OCI-LY7 (cell line): ENCODE measurements at regions not wholly inside any gene's neighbourhood (a gene's known extent, or its start where the extent isn't known, plus 50 kb on each side); places are given as distances from the start of the nearest gene placed in this dataset.

ENCODE experiments used
- CTCF ChIP-seq: fragments of 200-600 bp; sonication (generic); conservative IDR thresholded peaks from 2 replicates; pipeline ENCODE4 v1.5.1; 2014; ENCODE audit warnings: mild to moderate bottlenecking, antibody characterized with exemption, low read length, moderate library complexity, mixed read lengths
- EZH2phosphoT487 ChIP-seq: fragments of 200-600 bp; sonication (generic); IDR thresholded peaks from 2 replicates; pipeline ENCODE4 v1.6.1; 2018; ENCODE audit warnings: low read depth, borderline replicate concordance, mild to moderate bottlenecking, mixed run types, antibody characterized with exemption, low read length, moderate library complexity, mixed read lengths

- TF ChIP-seq CTCF (no peak), EZH2phosphoT487 (no peak)
Measured at GRCh38 chr18:27527856-27528255, 342.7 kb upstream of the CHST9 start.
